ENCODE measurements at regions not wholly inside any gene's neighbourhood (a gene's known extent, or its start where the extent isn't known, plus 50 kb on each side); places are given as distances from the start of the nearest gene placed in this dataset.
"Not testable (repeated sequence)": the region's sequence is repeated elsewhere in the genome, so short reads cannot be mapped to it uniquely, and the experiment has no call there.

- DNase-seq (ENCODE audit: insufficient read length, low spot score) = no peak
- no peak for TF ChIP-seq SPI1 (IDR thresholded peaks at IDR 0.05; ENCODE audit: low read depth, low read length)
- no peak for FAIRE-seq
Observed at GRCh38 chr9:38133595-38133994, 64.6 kb upstream of the SHB start.

GRCh38 chr9:38132956-38133355 is 63.9 kb upstream of the SHB start:
- FAIRE-seq = no peak
- no peak for DNase-seq (ENCODE audit: insufficient read length, low spot score)

GRCh38 chr9:38131729-38132128 is 62.7 kb upstream of the SHB start:
- FAIRE-seq (no peak), DNase-seq (ENCODE audit: insufficient read length, low spot score) (no peak)
- TF ChIP-seq POLR2AphosphoS5 (IDR thresholded peaks at IDR 0.05; ENCODE audit: low read depth, low read length) (no peak), SPI1 (IDR thresholded peaks at IDR 0.05; ENCODE audit: low read depth, low read length) (no peak), PAX5 (IDR thresholded peaks at IDR 0.05; ENCODE audit: insufficient read depth, low read length, severe bottlenecking) (no peak), TAF1 (IDR thresholded peaks at IDR 0.05; ENCODE audit: low read depth, low read length) (no peak), POU2F2 (IDR thresholded peaks at IDR 0.05; ENCODE audit: low read depth, low read length) (no peak)

More at GRCh38 chr9:38132956-38133355, 63.9 kb upstream of the SHB start:
- TF ChIP-seq POLR2AphosphoS5 (IDR thresholded peaks at IDR 0.05; ENCODE audit: low read depth, low read length) (no peak), SPI1 (IDR thresholded peaks at IDR 0.05; ENCODE audit: low read depth, low read length) (no peak), PAX5 (IDR thresholded peaks at IDR 0.05; ENCODE audit: insufficient read depth, low read length, severe bottlenecking) (no peak), POU2F2 (IDR thresholded peaks at IDR 0.05; ENCODE audit: low read depth, low read length) (no peak), TAF1 (IDR thresholded peaks at IDR 0.05; ENCODE audit: low read depth, low read length) (no peak), POLR2A (IDR thresholded peaks at IDR 0.05; ENCODE audit: low read depth, low read length) (no peak)

GRCh38 chr9:38130724-38131123 is 61.7 kb upstream of the SHB start:
- FAIRE-seq = no peak
- TF ChIP-seq POU2F2 (IDR thresholded peaks at IDR 0.05; ENCODE audit: low read depth, low read length) = no peak
- TF ChIP-seq TAF1 (IDR thresholded peaks at IDR 0.05; ENCODE audit: low read depth, low read length) = no peak
- no peak for TF ChIP-seq SPI1 (IDR thresholded peaks at IDR 0.05; ENCODE audit: low read depth, low read length)
- no peak for TF ChIP-seq POLR2A (IDR thresholded peaks at IDR 0.05; ENCODE audit: low read depth, low read length)
- no peak for TF ChIP-seq PAX5 (IDR thresholded peaks at IDR 0.05; ENCODE audit: insufficient read depth, low read length, severe bottlenecking)
- TF ChIP-seq POLR2AphosphoS5 (IDR thresholded peaks at IDR 0.05; ENCODE audit: low read depth, low read length) = no peak

GRCh38 chr9:38129366-38129765 is 60.3 kb upstream of the SHB start:
- TF ChIP-seq POLR2A (IDR thresholded peaks at IDR 0.05; ENCODE audit: low read depth, low read length) = no peak
- TF ChIP-seq POLR2AphosphoS5 (IDR thresholded peaks at IDR 0.05; ENCODE audit: low read depth, low read length) = no peak
- no peak for TF ChIP-seq SPI1 (IDR thresholded peaks at IDR 0.05; ENCODE audit: low read depth, low read length)
- TF ChIP-seq TAF1 (IDR thresholded peaks at IDR 0.05; ENCODE audit: low read depth, low read length) = no peak
- TF ChIP-seq PAX5 (IDR thresholded peaks at IDR 0.05; ENCODE audit: insufficient read depth, low read length, severe bottlenecking) = no peak
- TF ChIP-seq POU2F2 (IDR thresholded peaks at IDR 0.05; ENCODE audit: low read depth, low read length) = no peak
- FAIRE-seq (no peak), DNase-seq (ENCODE audit: insufficient read length, low spot score) (no peak)

More at GRCh38 chr9:38130724-38131123, 61.7 kb upstream of the SHB start:
- no peak for DNase-seq (ENCODE audit: insufficient read length, low spot score)

GRCh38 chr9:38128752-38129270 is 59.8 kb upstream of the SHB start:
- no peak for DNase-seq (ENCODE audit: insufficient read length, low spot score)
- no peak for TF ChIP-seq POU2F2 (IDR thresholded peaks at IDR 0.05; ENCODE audit: low read depth, low read length)
- no peak for TF ChIP-seq SPI1 (IDR thresholded peaks at IDR 0.05; ENCODE audit: low read depth, low read length)
- no peak for TF ChIP-seq PAX5 (IDR thresholded peaks at IDR 0.05; ENCODE audit: insufficient read depth, low read length, severe bottlenecking)
- TF ChIP-seq TAF1 (IDR thresholded peaks at IDR 0.05; ENCODE audit: low read depth, low read length) = no peak
- no peak for TF ChIP-seq POLR2A (IDR thresholded peaks at IDR 0.05; ENCODE audit: low read depth, low read length)
- no peak for TF ChIP-seq POLR2AphosphoS5 (IDR thresholded peaks at IDR 0.05; ENCODE audit: low read depth, low read length)
- no peak for FAIRE-seq

GRCh38 chr9:38127271-38127839 is 58.3 kb upstream of the SHB start:
- TF ChIP-seq TAF1 (IDR thresholded peaks at IDR 0.05; ENCODE audit: low read depth, low read length) (no peak), POLR2A (IDR thresholded peaks at IDR 0.05; ENCODE audit: low read depth, low read length) (no peak), POU2F2 (IDR thresholded peaks at IDR 0.05; ENCODE audit: low read depth, low read length) (no peak), POLR2AphosphoS5 (IDR thresholded peaks at IDR 0.05; ENCODE audit: low read depth, low read length) (no peak), SPI1 (IDR thresholded peaks at IDR 0.05; ENCODE audit: low read depth, low read length) (no peak), PAX5 (IDR thresholded peaks at IDR 0.05; ENCODE audit: insufficient read depth, low read length, severe bottlenecking) (no peak)
- DNase-seq (ENCODE audit: insufficient read length, low spot score) (no peak), FAIRE-seq (no peak)

GRCh38 chr9:38126730-38127129 is 57.7 kb upstream of the SHB start:
- FAIRE-seq (no peak), DNase-seq (ENCODE audit: insufficient read length, low spot score) (no peak)
- no peak for TF ChIP-seq TAF1 (IDR thresholded peaks at IDR 0.05; ENCODE audit: low read depth, low read length)
- no peak for TF ChIP-seq SPI1 (IDR thresholded peaks at IDR 0.05; ENCODE audit: low read depth, low read length)
- no peak for TF ChIP-seq POU2F2 (IDR thresholded peaks at IDR 0.05; ENCODE audit: low read depth, low read length)
- no peak for TF ChIP-seq PAX5 (IDR thresholded peaks at IDR 0.05; ENCODE audit: insufficient read depth, low read length, severe bottlenecking)
- no peak for TF ChIP-seq POLR2A (IDR thresholded peaks at IDR 0.05; ENCODE audit: low read depth, low read length)

- TF ChIP-seq TAF1 (IDR thresholded peaks at IDR 0.05; ENCODE audit: low read depth, low read length) = no peak
- no peak for TF ChIP-seq POU2F2 (IDR thresholded peaks at IDR 0.05; ENCODE audit: low read depth, low read length)
- no peak for TF ChIP-seq POLR2A (IDR thresholded peaks at IDR 0.05; ENCODE audit: low read depth, low read length)
- no peak for TF ChIP-seq SPI1 (IDR thresholded peaks at IDR 0.05; ENCODE audit: low read depth, low read length)
- no peak for TF ChIP-seq POLR2AphosphoS5 (IDR thresholded peaks at IDR 0.05; ENCODE audit: low read depth, low read length)
- no peak for TF ChIP-seq PAX5 (IDR thresholded peaks at IDR 0.05; ENCODE audit: insufficient read depth, low read length, severe bottlenecking)
- FAIRE-seq = no peak
Observed at GRCh38 chr9:38125889-38126288, 56.9 kb upstream of the SHB start.

GRCh38 chr9:38123359-38123758 is 54.3 kb upstream of the SHB start:
- not testable (repeated sequence) for FAIRE-seq; DNase-seq (ENCODE audit: insufficient read length, low spot score)

More at GRCh38 chr9:38125889-38126288, 56.9 kb upstream of the SHB start:
- no peak for DNase-seq (ENCODE audit: insufficient read length, low spot score)
